ENCODE measurements at regions not wholly inside any gene's neighbourhood (a gene's known extent, or its start where the extent isn't known, plus 50 kb on each side); places are given as distances from the start of the nearest gene placed in this dataset.

DNA sequence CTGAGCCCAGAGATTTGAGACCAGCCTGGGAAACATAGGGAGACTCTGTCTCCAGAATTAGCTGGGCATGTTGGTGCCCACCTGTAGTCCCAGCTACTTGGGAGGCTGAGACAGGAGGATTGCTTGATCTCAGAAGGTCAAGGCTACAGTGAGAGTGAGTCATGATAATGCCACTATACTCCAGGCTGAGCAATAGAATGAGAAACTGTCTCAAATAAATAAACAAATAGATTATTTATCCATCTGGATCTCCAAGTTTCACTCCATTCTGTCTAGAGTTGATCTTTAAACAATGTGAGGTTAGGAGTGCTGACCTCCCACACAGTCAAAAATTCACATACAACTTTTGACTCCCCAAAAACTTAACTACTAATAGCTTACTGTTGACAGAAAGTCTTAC, 106.8 kb upstream of the PALMD start:
- TF ChIP-seq, protein P1, sequence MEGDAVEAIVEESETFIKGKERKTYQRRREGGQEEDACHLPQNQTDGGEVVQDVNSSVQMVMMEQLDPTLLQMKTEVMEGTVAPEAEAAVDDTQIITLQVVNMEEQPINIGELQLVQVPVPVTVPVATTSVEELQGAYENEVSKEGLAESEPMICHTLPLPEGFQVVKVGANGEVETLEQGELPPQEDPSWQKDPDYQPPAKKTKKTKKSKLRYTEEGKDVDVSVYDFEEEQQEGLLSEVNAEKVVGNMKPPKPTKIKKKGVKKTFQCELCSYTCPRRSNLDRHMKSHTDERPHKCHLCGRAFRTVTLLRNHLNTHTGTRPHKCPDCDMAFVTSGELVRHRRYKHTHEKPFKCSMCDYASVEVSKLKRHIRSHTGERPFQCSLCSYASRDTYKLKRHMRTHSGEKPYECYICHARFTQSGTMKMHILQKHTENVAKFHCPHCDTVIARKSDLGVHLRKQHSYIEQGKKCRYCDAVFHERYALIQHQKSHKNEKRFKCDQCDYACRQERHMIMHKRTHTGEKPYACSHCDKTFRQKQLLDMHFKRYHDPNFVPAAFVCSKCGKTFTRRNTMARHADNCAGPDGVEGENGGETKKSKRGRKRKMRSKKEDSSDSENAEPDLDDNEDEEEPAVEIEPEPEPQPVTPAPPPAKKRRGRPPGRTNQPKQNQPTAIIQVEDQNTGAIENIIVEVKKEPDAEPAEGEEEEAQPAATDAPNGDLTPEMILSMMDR (IDR thresholded peaks at IDR 0.05), result no peak

DNA sequence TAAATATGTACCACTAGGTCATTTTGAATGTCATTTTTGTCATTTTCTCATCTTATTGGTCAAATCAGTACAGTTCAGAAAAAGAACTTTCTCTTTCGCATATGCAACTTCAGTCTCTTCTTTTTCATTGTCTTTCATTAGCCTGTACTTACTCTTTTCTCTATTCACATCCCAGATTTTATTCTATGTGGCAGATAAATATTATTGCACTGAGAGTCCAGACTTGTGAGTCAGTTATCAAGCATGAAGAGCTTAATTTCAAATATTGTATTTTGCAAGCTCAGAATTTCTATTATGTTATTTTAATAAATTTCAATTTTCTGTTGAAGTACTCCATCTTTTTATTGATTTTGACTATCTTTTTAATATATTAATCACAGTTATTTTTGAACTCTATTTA, 105.2 kb upstream of the PALMD start:
- TF ChIP-seq, protein P1 (IDR thresholded peaks at IDR 0.05), result no peak

DNA sequence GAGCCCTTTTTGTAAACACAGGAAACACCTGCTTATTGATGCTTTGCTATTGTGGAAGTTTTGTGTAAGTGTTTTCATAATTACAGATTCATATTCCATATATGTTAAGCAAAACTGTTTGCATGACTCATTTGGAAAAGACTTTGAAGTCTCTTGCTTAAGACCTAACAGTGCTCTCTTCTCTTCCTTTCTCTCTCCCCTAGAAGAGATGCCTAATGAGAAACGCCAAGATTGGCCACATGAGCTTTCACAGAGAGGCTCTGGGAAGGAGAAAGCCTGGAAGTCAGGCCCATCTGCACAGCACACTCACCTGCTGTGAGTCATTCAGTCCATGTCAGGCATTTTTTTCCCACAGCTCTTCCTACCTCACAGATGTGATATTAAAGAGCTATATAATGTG, 101.6 kb upstream of the PALMD start:
- TF ChIP-seq, protein P1 (IDR thresholded peaks at IDR 0.05), result no peak

DNA sequence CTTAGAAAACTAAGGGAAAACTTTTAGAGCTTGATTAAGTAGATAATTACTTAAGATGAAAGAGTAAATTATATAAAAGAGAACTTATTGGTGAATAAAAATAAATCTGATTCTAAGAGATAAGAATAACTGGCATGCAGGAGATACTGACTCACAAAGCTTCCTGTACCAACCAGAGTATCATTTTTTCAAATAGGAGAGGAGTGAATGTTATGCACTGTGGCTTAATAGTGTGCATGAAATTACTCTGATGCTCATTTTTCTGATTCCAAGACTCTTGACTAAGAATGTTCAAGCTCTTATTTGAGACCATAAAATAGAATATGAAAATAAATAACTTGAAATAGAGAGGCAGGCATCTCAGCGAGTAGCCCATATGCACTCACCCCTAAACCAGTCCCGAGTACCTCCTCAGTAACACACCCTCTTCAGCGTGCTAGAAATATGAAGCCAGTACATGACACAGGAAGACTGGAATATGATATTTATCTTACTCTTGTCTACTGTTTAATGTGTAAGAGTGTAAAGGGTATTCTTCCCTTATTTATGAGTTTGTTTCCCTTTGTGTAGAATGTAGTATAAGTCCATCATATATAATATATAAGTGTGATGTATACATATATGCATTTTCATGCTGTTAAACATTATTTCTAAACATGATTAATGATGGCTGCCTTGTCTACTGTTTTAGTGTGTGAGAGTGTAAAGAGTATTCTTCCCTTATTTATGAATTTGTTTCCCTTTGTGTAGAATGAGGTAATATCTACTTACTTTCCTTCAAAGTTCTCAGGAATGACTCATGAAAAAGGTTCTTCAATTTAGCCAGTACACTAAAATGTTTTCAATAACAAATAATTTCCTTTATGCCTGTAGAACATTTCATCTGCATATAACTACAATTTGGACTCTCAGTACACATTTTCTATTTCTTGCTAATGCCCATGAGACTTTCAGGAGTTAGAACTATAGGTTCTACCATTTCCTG, 99.2 kb upstream of the PALMD start:
- TF ChIP-seq, protein P1 (IDR thresholded peaks at IDR 0.05), result no peak

DNA sequence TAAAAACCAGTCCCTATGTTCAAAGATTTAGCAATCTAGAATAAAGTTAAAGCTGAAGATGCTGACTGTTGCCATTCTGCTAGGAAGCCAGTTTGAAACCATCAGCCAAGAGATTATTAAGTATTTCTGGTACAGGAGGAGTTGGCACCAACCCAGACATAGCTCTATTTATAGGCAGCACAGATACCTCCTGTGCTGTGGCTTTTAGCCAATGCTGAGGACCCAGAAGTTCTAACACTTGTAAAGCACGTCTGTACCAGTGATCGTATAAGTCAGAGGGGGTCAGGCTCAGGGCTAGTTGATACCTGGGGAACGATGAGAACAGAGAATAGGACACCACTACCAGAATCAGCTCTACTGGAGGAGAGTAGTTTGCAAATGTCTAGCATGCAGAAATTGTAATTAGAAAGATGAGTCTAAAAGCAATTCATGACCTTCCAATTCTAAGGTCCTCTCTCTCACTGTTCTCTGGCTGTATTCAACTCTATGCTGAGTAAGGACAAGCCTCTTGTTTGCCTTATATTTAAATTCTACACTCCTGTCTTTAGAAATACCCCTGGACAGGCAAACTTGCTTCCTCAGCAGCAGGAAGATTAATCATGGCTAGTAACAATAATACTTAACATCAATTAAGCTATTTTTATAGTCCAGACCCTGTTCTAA, 96.8 kb upstream of the PALMD start:
- TF ChIP-seq, protein P1 (IDR thresholded peaks at IDR 0.05), result no peak

DNA sequence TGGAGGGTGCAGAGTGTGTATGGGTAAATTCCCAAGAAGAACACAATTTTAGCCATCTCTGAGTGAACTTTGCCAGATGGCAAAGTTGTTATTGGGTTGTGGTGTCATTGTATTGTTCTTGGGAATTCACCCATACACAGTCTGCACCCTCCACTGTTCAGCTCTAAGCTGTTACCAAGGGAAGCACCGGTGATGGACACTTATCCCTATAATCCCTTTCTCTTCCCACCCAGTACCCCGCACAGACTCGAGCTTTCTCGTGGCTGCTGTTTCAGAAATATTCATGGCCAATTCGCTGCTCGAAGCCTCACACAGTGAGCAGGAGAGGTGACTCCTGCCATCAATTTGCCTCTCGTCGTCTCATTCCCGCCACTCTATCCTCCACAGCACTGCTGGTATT, 95.7 kb upstream of the PALMD start:
- TF ChIP-seq, protein P1 (IDR thresholded peaks at IDR 0.05), result no peak

DNA sequence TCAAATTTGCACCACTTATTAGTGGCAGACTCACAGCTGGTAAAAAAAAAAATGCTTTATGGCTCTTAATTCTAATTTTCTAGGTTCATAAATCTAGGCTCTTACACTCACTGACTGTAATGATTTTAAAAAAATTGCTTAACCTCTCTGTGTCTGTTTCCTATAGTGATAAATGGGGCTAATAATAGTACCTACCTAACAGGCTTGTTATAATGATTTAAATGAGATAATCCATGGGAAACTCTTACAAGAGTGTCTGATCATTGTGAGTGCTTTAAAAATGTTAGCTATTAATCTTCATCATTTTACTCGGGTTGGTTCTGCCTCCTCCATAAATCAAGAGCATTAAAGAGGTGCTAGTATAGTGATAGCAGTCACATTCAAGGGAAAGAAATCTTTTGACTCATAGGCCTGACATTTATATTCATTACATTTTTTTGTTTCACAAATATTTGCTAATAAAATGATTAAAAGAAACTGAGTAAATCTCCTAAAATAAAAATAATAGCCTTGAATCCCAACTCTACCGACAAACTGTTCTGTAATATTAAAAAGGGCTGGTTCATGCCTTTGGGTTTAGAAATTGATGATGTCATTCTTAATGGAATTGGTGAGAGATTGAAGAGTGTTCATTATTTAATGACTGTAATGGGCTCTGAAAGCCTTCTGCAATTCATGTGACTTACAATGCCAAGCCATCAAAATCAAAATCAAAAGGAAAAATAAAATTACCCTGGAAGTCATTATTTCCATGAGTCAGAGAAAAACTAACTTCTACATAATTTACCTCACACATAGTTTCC, 93.9 kb upstream of the PALMD start:
- TF ChIP-seq, protein P1 (IDR thresholded peaks at IDR 0.05), result no peak
